HFF-Myc (cell line): ENCODE measurements at regions not wholly inside any gene's neighbourhood (a gene's known extent, or its start where the extent isn't known, plus 50 kb on each side); places are given as distances from the start of the nearest gene placed in this dataset.

ENCODE experiments used
- DNase-seq: peaks from one replicate; pipeline ENCODE4 v3.0.0-alpha.2; 2011; ENCODE audit warnings: low read depth; ENCODE audit errors: extremely low read depth
- H3K4me3 ChIP-seq: replicated peaks from 2 replicates; pipeline ENCODE4 v1.5.1; 2011; ENCODE audit warnings: low read depth, mild to moderate bottlenecking, control low read depth, low read length
- CTCF ChIP-seq: IDR thresholded peaks from 2 replicates; pipeline ENCODE4 v1.5.1; 2012; ENCODE audit warnings: mild to moderate bottlenecking, low read depth, low read length, control low read depth; ENCODE audit errors: missing control alignments

GRCh38 chr6:91042656-91043055 is 455.8 kb upstream of the MAP3K7 start:
- DNase-seq = no peak
- no peak for TF ChIP-seq CTCF
- H3K4me3 ChIP-seq = no peak overlapping the region

- H3K4me3 ChIP-seq = no peak overlapping the region
- no peak for TF ChIP-seq CTCF
- no peak for DNase-seq
Observed at GRCh38 chr6:91033964-91034363, 447.1 kb upstream of the MAP3K7 start.

- TF ChIP-seq CTCF = no peak
- DNase-seq = no peak
- H3K4me3 ChIP-seq = no peak overlapping the region
Observed at GRCh38 chr6:91031581-91031980, 444.7 kb upstream of the MAP3K7 start.

- DNase-seq = no peak
- no peak for TF ChIP-seq CTCF
Observed at GRCh38 chr6:91029211-91029610, 442.3 kb upstream of the MAP3K7 start.

GRCh38 chr6:91023529-91023928 is 436.7 kb upstream of the MAP3K7 start:
- TF ChIP-seq CTCF = no peak
- no peak for DNase-seq

More at GRCh38 chr6:91029211-91029610, 442.3 kb upstream of the MAP3K7 start:
- H3K4me3 ChIP-seq = no peak overlapping the region

GRCh38 chr6:91020744-91021143 is 433.9 kb upstream of the MAP3K7 start:
- no peak overlapping the region for H3K4me3 ChIP-seq
- no peak for DNase-seq

More at GRCh38 chr6:91023529-91023928, 436.7 kb upstream of the MAP3K7 start:
- H3K4me3 ChIP-seq = no peak overlapping the region

More at GRCh38 chr6:91020744-91021143, 433.9 kb upstream of the MAP3K7 start:
- TF ChIP-seq CTCF = no peak
